Rectal smooth muscle tissue (tissue), 1 donor: ENCODE measurements at regions not wholly inside any gene's neighbourhood (a gene's known extent, or its start where the extent isn't known, plus 50 kb on each side); places are given as distances from the start of the nearest gene placed in this dataset.

Experiments used
- H3K27ac ChIP-seq: one replicate; pipeline ENCODE4 v1.7.0; 2013; ENCODE audit warnings: low read depth, low read length, inconsistent platforms
- H3K27me3 ChIP-seq: one replicate; pipeline ENCODE4 v1.7.0; 2013; ENCODE audit warnings: low read length; ENCODE audit not compliant: control insufficient read depth, insufficient read depth
- H3K36me3 ChIP-seq: one replicate; pipeline ENCODE4 v1.7.0; 2013; ENCODE audit warnings: low read length; ENCODE audit not compliant: control insufficient read depth, insufficient read depth
- H3K4me1 ChIP-seq: one replicate; pipeline ENCODE4 v1.7.0; 2013; ENCODE audit warnings: low read length; ENCODE audit not compliant: control insufficient read depth, insufficient read depth
- H3K4me3 ChIP-seq: one replicate; pipeline ENCODE4 v1.7.0; 2013; ENCODE audit warnings: low read length
- H3K9ac ChIP-seq: one replicate; pipeline ENCODE4 v1.7.0; 2013; ENCODE audit warnings: low read length

DNA sequence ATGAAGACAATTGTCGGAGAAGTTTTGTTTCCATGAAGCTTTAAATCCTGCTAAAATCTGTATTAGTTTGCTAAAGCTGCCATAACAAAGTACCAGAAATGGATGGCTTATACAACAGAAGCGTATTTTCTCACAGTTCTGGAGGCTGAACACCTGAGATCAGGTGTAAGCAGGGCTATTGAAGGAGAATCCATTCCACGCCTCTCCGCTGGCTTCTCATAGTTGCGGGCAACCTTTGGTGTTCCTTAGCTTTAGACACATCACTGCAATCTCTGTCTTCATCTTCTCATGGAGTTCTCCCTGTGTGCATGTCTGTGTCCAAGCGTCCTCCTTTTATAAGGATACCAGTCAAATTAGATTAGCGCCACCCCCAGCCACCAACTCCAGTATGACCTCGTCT, 159.9 kb upstream of the CDYL start:
- Histone ChIP-seq H3K27me3 (no peaks in the 10 kb centered on the region), H3K27ac (no peak overlapping the region), H3K36me3 (no peaks in the 10 kb centered on the region), H3K4me3 (no peak overlapping the region), H3K4me1 (peaks cover 9% of the 10 kb centered on the region), H3K9ac (no peak overlapping the region)

GRCh38 chr6:4615891-4616290, 160.3 kb upstream of the CDYL start:
- H3K9ac ChIP-seq, result no peak overlapping the region
- H3K4me1 ChIP-seq, result peaks cover 9% of the 10 kb centered on the region
- no peak overlapping the region for H3K27ac ChIP-seq
- no peak overlapping the region for H3K4me3 ChIP-seq
- no peaks in the 10 kb centered on the region for H3K27me3 ChIP-seq
- H3K36me3 ChIP-seq, result no peaks in the 10 kb centered on the region

GRCh38 chr6:4615231-4615630, 161.0 kb upstream of the CDYL start:
- no peak overlapping the region for H3K4me3 ChIP-seq
- no peak overlapping the region for H3K27ac ChIP-seq
- H3K27me3 ChIP-seq, result no peaks in the 10 kb centered on the region
- no peak overlapping the region for H3K9ac ChIP-seq
- H3K36me3 ChIP-seq, result no peaks in the 10 kb centered on the region
- H3K4me1 ChIP-seq, result peaks cover 9% of the 10 kb centered on the region

- Histone ChIP-seq H3K4me1 (peaks cover 9% of the 10 kb centered on the region), H3K27me3 (no peaks in the 10 kb centered on the region), H3K27ac (no peak overlapping the region), H3K4me3 (no peak overlapping the region), H3K36me3 (no peaks in the 10 kb centered on the region), H3K9ac (no peak overlapping the region)
Measured at GRCh38 chr6:4614637-4615036, 161.6 kb upstream of the CDYL start.

GRCh38 chr6:4613795-4614194, 162.4 kb upstream of the CDYL start:
- H3K27ac ChIP-seq, result no peak overlapping the region
- no peak overlapping the region for H3K4me3 ChIP-seq
- H3K27me3 ChIP-seq, result no peaks in the 10 kb centered on the region
- peaks cover 9% of the 10 kb centered on the region for H3K4me1 ChIP-seq
- no peak overlapping the region for H3K9ac ChIP-seq
- no peaks in the 10 kb centered on the region for H3K36me3 ChIP-seq

- Histone ChIP-seq H3K9ac (no peak overlapping the region), H3K27me3 (no peaks in the 10 kb centered on the region), H3K36me3 (no peaks in the 10 kb centered on the region), H3K4me1 (peaks cover 9% of the 10 kb centered on the region), H3K4me3 (no peak overlapping the region), H3K27ac (peak overlapping the region; percentile 26)
Measured at GRCh38 chr6:4613381-4613780, 162.8 kb upstream of the CDYL start.

DNA sequence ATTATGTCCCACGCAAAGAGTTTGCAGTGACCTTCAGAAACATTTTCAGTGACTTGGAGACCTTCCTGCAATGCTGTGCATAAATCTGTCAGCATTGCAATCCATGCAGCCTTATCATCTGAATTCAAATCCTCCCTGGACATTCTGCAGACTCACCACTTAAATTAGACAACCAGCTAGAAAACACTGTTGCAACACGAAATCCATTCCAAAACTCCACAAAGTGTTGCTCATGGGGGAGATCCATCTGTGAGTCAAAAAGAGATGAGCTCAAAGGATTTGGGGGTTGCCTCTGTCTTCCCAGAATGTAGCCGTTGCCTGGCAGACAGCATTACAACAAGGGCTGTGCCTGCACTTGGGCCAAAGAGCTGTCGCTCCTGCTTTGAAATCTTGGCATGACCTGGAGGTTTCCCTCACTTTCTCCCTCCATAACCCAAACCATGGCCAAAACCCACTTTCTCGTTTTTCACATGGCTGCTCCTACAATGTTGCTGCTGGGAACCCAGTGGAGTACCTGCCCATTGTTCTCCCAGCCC, 163.5 kb upstream of the CDYL start:
- Histone ChIP-seq H3K27me3 (no peaks in the 10 kb centered on the region), H3K9ac (no peak overlapping the region), H3K4me3 (no peak overlapping the region), H3K4me1 (peaks cover 9% of the 10 kb centered on the region), H3K27ac (peak overlapping the region; percentile 26), H3K36me3 (no peaks in the 10 kb centered on the region)

DNA sequence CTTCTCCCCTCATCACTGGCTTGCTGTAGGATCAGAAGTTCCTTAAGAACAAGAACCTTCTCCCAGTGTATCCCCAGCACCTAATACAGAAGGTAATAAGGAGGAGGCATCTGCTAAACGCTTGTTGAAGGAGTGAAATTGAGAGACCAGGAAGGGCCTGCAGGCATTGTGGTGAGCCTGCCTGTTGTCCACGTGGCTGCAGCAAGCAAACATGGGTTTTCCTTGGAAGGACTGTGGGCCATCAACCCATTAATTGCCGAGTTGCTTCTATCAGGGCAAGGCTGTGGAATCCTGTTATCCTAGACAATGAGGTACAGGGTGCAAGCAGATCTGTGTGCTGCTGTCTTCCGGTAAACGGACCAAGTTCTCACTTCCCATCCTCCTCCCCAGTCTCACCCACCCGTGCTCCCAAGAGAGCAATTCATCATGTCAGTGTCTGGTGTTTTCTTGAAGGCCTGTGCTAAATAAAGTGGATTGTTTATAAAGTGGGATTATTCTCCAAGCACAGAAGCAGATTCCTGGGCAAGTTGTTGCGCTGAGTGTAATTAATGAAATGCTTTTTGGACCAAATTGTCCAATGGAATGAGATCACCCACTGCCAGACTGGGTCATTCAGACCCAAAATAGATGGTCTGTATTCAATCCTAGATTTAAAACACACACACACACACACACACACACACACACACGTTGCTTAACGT, 164.6 kb upstream of the CDYL start:
- H3K4me1 ChIP-seq, result peaks cover 9% of the 10 kb centered on the region
- H3K27me3 ChIP-seq, result no peaks in the 10 kb centered on the region
- H3K27ac ChIP-seq, result no peak overlapping the region
- H3K4me3 ChIP-seq, result no peak overlapping the region
- H3K9ac ChIP-seq, result no peak overlapping the region
- H3K36me3 ChIP-seq, result no peaks in the 10 kb centered on the region

GRCh38 chr6:4610256-4610655, 165.9 kb upstream of the CDYL start:
- Histone ChIP-seq H3K9ac (no peak overlapping the region), H3K4me1 (peaks cover 9% of the 10 kb centered on the region), H3K36me3 (no peaks in the 10 kb centered on the region), H3K27me3 (no peaks in the 10 kb centered on the region), H3K27ac (no peak overlapping the region), H3K4me3 (no peak overlapping the region)

GRCh38 chr6:4608361-4609115, 167.7 kb upstream of the CDYL start:
- Histone ChIP-seq H3K4me1 (peaks cover 9% of the 10 kb centered on the region), H3K9ac (no peak overlapping the region), H3K27me3 (no peaks in the 10 kb centered on the region), H3K36me3 (no peaks in the 10 kb centered on the region), H3K27ac (no peak overlapping the region), H3K4me3 (no peak overlapping the region)

- no peak overlapping the region for H3K27ac ChIP-seq
- no peak overlapping the region for H3K9ac ChIP-seq
- H3K36me3 ChIP-seq, result no peaks in the 10 kb centered on the region
- H3K4me1 ChIP-seq, result peaks cover 3% of the 10 kb centered on the region
- no peaks in the 10 kb centered on the region for H3K27me3 ChIP-seq
- H3K4me3 ChIP-seq, result no peak overlapping the region
Measured at GRCh38 chr6:4607793-4608192, 168.4 kb upstream of the CDYL start.

DNA sequence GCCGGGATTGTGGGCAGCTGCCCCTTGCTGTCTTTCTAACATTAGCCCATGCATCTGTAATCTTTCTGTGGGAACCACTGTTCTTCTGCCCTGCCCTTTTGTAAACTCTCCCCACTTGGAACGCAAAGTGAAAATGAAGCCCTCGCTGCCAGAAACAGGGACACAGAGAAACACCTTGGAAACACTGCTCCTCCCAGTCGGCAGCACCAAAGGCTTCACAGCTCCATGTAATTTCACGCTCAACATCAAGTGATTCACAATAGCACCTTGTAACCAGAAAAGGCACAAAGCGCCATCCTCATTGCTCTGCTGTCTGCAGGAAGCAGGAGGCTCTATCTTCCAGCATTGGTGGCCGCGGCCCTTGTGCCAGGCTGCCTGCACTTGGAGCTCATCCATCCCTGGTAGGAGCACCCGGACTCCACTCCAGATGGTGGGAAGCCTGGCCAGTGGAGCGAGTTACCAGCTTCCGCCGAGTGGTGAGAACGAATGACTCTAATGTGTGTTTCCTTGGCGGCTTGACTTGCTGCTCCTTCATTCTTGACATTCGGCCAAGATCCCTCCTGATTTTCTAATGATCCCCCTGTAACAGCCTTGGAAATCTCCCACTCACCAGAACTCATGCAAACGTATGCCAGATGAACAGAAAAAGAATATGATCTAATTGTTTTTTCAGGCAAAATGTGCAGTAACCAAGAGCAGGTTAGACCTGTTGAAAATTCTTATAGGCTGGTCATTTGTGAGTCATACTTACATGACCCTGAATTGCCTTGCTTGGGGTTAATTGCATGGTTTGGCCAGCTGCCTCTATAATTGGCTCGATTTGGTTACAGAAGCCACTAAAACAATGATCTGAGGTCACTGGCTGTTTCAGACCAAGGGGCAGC, 169.1 kb upstream of the CDYL start:
- Histone ChIP-seq H3K36me3 (no peaks in the 10 kb centered on the region), H3K27ac (no peak overlapping the region), H3K9ac (no peak overlapping the region), H3K27me3 (no peaks in the 10 kb centered on the region), H3K4me3 (peak overlapping the region; percentile 22), H3K4me1 (no peaks in the 10 kb centered on the region)
